ENCODE measurements at regions not wholly inside any gene's neighbourhood (a gene's known extent, or its start where the extent isn't known, plus 50 kb on each side); places are given as distances from the start of the nearest gene placed in this dataset.
A peak's percentile ranks its signal among the peaks of the same experiment; 100 is the strongest.

DNA sequence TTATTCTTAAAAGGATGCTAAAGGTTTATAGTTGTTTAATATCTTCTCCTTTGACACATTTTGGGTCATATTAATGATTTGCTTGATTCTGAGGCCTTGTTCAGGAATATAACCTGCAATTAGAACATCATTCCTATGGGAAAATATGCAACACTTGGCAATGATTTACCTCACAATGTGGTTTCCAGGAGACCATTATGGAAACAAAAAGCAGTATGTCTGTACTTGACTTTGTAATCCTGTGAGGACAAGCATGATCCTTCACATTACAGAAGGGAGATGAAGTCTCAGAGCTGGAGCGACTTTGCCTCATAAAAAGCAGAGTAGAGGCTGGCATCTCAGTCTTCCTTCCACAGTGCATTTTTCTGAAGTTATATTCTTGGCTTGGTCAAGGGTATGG lies 57.0 kb upstream of the CDCA7L start:
- no peak for DNase-seq

DNA sequence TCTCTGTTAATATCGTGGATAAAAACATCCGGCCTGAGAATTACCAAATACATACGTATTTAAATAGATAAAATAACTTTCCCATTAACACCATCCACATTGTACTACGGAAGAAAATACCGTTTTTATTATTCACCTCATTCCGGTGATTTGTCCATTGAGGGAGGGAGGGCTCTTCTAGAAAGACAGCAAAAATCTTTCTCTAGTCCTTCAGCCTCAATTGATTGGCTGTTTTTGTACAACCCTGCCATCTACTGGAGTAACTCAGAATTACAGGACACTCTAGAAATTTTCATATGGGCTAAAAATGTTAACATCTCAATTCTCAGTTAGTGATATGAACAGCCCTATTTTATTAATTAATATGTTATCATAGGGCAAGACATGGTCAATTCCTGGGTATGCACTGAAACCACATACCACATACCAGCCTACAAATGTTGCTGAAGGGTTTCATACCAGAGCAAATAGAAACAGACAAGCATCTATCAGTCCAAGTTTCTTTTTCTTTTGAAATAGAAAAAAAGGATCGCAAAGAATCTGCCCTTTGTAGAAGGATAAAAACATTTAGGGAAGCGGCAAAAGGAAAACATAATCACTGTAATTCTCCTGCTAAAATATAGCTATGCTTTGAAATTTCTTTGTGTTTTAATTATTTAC lies 55.8 kb upstream of the CDCA7L start:
- peak; percentile 84 for DNase-seq

DNA sequence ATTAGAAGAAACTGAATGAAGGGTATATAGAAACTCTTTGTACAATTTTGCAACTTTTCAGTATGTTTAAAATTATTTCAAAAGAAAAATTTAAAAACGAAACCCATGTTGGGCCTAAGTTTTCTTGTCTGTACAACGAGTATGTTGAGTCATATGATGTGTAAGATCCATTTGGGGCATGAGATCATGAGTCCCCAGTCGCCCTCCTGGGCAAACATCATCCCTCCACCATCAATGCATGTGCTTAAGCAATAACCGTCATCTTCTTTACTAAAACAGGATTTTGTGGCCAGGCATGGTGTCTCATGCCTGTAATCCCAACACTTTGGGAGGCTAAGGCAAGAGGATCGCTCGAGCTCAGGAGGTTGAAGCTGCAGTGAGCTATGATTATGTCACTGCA lies 54.2 kb upstream of the CDCA7L start:
- peak; percentile 20 for DNase-seq

DNA sequence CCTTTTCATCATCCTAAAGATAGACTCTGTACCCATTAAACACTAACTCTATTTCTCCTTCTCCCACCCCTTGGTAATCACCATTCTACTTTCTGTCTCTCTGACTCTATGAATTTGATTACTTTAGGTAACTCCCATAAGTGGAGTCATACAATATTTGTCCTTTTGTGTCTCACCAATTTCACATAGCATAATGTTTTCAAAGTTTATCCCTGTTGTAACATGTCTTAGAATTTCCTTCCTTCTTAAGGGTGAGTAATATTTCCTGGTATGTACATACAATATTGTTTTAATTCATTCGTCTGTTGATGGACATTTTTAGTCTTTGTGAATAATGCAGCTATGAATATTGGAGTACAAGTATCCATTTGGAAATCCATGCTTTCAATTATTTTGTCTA lies 50.9 kb upstream of the CDCA7L start:
- DNase-seq = peak; percentile 50

All from fibroblast of skin of back (primary cell).